GM21786 (cell line): ENCODE measurements at regions not wholly inside any gene's neighbourhood (a gene's known extent, or its start where the extent isn't known, plus 50 kb on each side); places are given as distances from the start of the nearest gene placed in this dataset.

Experiments used
- ATAC-seq: cut with Tn5 transposase; IDR thresholded peaks from one replicate; pipeline ENCODE4 v1.9.1; 2021; ENCODE audit not compliant: unreplicated experiment

GRCh38 chr5:93800988-93801811 is 59.8 kb upstream of the POU5F2 start:
- peak; percentile 64 for ATAC-seq

- ATAC-seq, result no peak
These were observed 53.6 kb upstream of the POU5F2 start for GRCh38 chr5:93794954-93795353.

- no peak for ATAC-seq
These were observed 51.9 kb upstream of the POU5F2 start for GRCh38 chr5:93793159-93793781.

- no peak for ATAC-seq
These were observed 50.1 kb upstream of the POU5F2 start for GRCh38 chr5:93791518-93791972.
